ENCODE measurements at regions not wholly inside any gene's neighbourhood (a gene's known extent, or its start where the extent isn't known, plus 50 kb on each side); places are given as distances from the start of the nearest gene placed in this dataset.

GRCh38 chr4:117466388-117466787 is 381.0 kb upstream of the TRAM1L1 start:
- no peak for TF ChIP-seq CTCF (IDR thresholded peaks at IDR 0.05 in 4 of 5, conservative IDR thresholded peaks at IDR 0.05 in 1 of 5)
- no peak for TF ChIP-seq POLR2A (IDR thresholded peaks at IDR 0.05)

Measured in gastrocnemius medialis (tissue), 4 donors.